Hematopoietic multipotent progenitor cell treated with erythropoietin and hydrocortisone succinate and interleukin-3 and kit ligand, for 17 days (in vitro differentiated cells): ENCODE measurements at regions not wholly inside any gene's neighbourhood (a gene's known extent, or its start where the extent isn't known, plus 50 kb on each side); places are given as distances from the start of the nearest gene placed in this dataset.
"Not testable (repeated sequence)": the region's sequence is repeated elsewhere in the genome, so short reads cannot be mapped to it uniquely, and the experiment has no call there.

ENCODE experiments used
- DNase-seq: peaks from one replicate; pipeline ENCODE4 v3.0.0-alpha.2; 2015; ENCODE audit warnings: low spot score

DNA sequence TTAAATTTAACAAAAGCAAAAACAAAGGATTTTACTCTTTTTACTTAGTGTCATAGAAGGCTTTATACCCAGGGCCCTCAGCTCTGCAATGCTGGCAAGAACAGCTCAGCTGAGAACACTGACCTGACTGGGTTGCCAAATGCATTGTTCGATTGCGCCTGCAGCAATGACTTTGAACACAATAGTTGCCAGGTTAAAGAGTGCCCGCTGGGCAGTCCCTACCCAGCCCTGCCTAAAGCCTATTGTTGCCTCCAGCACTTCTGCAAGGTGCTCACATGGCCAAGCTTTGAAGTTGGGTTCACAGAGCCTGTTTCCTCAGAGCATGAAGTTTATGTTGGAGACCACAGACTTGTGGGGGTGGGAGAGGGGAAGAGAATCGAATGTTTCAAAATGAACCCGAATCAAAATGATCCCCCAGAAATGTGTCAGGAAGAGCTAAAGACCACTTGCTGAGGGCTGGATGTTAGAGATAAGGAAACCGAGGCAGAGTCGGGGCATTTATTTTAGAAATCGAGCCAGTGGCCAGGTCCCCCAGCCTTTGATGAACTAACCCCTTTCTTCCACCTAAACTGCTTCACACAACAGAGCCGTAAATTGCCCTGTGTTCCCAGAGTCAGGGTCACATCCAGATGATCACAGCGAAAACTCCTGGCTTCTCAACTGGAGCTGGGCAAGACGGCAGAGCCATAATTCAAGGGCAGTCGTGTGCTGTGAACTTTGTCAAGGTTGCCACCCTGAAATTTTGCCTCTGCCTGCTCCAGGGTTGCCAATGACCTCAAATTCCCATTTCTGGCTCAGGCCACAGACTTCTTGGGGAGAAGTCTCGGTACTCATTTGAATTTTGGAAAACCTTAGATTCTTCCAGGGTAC lies 55.0 kb downstream of the FOXA2 start:
- DNase-seq = no peak

DNA sequence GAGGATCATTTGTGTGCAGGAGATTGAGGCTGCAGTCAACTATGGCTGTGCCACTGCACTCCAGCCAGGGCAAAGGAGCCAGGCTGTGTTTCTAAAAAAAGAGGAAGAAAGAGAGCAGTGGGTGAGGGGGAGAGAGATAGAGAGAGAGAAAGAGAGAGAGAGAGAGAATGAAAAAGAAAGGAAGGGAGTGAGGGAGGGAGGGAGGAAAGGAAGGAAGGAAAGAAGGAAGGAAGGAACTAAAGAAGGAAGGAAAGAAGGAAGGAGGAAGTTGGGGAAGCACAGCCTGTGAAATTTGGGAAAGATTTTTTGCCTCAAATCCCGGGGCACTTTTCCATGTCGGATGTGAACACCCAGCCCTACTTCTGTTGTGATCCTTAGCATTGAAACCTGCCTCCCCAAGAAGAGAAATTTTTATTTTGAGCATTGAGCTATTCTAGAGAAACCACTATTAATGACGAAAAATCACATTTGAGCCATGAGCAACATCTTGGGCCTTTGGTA lies 57.8 kb downstream of the FOXA2 start:
- DNase-seq = no peak

DNA sequence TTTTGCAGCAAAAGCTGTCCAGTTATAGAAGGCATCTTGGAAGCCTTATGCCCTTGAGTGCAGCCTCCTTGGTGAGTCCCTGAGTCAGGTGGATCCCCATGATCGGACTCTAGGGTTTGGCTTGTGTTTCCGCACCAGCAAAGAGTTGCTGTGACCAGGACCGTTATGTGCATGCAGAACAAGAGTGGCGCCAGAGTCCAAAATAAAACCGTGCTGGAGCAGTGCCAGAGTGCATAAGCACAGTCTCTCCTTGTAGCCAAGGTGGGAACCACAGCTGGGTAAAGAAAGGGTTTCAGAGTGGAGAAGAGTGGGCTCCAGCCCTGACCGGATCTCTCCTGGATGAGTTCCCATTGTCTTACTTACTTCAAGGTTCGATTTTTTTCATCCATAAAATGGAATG lies 58.6 kb downstream of the FOXA2 start:
- DNase-seq = no peak

DNA sequence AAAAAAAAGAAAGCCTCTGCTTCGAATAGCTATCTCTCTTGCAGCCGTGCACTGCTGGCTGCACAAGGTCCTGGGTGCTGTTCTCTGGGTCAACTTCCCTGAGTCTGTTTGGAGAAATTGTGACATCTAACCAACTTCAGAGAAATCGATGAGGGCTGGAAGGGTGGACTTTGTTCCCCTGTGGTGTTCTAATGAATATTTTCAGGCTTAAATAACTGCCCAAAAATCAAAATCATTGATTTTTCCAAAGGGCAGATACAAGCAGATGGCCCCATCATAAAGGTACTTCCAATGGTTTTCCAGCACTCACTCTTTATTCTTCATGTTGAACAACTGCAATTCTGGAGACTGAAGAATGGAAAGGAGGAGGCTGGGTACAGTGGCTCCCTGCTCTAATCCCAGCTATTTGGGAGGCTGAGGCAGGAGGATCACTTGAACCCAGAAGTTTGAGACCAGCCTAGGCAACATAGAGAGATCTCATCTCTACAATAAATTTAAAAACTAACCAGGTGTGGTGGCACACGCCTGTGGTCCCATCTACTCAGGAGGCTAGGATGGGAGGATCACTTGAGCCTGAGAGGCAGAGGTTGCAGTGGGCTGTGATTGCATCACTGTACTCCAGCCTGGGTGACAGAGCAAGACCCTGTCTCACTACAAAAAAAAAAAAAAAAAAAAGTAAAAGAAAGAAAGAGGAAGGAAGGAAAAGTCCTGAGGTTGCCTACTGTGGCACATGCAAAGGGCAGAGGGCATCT lies 59.1 kb downstream of the FOXA2 start:
- DNase-seq = no peak

DNA sequence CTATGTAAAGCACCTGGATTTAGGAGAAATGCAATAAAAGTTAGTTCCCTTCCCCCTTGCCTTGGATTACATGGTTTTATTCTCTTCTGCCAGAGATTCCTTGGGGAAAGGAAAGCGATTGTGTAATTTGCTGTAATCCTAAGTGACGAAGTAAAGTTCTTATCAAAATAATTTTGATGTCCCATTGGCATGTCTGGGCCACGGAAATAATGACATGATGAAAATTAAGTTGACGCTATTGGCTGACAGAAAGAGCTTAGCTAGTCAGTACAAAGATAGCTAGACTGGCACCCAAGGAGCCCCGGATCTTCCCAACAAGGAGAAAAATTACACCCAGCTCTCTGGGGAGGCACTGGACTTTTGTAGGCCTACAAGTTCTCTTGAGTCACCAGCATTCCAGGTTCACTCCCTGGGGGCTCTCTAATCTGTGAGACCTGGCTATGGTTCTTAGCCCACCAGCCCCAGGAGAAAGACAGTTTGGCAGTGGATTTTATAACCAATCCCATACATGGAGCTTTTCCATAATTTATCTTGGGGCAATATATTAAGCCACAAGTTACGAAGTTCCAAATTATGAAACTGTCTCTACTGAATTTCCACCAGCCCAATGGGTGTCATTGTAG lies 59.9 kb downstream of the FOXA2 start:
- DNase-seq = no peak

DNA sequence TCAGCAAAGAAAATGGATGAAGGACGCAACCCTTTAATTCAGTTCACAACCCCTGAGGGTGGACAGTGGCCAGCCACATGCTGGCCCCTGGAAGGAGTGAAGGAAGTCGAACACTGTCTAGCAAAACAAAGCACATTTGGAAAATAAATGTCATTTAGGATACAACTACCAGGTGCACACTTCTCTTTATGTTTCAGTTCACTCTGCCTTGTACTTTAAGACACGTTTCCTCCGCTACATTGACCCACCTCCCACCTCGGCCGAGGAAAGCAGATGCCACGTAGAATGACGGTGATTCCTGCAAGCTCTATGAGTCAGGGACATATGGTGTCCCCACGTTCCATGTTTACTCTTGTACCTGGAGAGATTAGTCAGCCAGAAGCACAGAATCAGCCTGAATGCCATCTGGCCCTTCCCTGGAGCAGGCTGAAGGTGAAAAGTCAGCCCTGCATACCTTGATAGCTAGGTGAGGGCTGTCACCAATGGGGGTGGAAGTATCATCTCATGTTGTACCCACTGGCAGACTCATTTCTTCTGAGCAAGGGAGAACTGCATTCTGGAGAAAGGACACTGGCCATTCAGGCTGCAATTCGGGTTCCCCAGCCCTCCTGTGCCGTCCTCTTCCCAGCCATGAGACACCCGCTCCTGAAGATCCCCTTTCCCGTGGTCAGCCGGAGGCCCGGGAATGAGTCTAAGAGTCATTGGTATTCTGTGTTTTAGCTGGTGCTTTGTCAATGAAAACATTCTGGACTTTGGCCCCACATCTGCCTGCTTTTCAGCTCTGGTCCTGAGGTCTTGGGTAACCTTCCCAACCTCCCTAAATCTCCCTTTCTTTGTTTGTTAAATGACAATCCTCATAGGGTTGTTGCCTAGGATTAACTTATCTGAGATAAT lies 60.6 kb downstream of the FOXA2 start:
- no peak for DNase-seq

DNA sequence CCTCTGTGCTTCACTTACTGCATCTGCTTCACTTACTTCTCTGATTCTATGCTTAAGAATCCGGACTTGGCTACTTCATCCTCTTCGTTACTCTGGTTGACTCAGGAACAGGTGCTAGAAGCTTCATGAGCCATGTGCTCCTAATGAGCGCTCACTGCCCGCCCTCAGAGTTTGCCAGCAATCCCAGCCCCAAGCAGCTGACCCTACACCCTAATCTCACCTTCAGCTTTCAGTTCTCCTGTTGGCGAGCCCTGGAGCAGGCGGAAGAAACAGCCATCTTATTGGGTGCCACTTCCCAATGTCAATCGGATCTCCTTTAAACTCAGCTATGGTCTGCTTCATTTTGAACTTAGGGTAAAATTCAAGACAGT lies 61.3 kb downstream of the FOXA2 start:
- no peak for DNase-seq

DNA sequence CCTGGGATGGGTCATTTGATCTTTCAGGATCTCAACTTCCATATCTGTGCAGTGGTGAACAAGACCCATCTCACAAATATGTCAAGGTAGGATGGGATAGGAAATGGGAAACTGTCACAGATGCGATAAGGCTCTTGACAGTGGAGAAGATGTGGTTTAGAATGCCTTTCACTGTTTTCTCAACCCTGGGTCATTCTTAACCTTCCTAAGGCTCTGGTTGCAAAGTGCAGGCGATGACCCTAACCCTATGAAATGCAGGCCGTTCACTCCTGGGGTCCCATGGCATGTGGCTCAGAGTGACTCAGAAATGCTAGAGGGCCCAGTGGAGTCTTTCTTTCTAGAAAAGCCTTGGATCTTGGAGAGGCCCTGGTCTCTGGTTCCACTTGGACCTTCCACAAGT lies 61.7 kb downstream of the FOXA2 start:
- DNase-seq = no peak

DNA sequence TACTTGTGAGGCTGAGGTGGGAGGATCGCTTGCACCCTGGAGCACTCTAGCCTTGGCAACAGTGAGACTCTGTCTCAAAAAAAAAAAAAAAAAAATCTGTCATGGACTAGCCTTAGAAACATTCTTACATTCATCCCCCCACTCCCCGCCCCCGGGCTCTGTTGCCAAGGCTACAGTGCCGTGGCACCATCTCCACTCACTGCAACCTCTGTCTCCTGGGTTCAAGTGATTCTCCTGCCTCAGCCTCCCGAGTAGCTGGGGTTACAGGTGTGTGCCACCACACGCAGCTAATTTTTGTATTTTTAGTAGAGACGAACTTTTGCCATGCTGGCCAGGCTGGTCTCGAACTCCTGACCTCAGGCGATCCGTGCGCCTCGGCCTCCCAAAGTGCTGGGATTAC lies 62.4 kb downstream of the FOXA2 start:
- not testable (repeated sequence) for DNase-seq

DNA sequence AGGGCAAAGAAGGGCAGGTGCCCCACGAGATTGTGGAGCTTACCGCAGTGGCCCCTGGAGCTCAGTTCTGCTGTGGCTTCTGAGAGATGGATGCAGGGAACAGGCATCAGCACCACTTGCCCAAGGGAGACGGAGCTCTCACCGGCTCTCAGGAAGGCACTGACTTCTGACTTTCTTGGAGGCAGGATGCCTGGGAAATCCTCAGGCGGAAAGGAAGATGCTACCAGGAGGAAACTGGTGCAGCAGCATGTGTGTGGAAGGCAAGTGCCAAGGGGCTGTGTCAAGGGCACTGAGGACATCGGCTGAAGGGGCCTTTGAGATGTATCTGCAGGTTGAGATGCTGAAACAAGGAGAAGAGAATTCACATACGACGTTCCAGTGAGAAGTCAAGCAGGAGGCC lies 64.0 kb downstream of the FOXA2 start:
- DNase-seq = no peak

DNA sequence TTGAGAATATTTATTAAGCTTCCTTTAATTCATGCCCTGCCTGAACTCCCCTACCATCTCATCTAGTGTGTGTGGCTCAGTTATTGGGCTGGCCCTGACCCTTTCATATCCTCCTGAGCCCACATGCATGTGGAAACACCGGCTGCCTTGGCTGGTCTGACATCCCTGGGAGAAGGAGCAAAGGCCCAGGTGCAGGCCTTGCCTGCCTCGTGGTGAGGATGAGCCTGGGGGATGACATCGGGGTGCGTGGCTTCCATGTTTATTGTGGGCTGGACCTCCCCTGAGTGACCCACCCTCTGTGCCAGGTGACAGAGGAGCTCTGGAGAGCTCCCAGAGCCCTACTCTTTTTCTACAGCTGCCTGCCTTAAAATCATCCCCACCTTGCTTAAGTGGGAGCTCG lies 69.1 kb downstream of the FOXA2 start:
- DNase-seq = no peak

DNA sequence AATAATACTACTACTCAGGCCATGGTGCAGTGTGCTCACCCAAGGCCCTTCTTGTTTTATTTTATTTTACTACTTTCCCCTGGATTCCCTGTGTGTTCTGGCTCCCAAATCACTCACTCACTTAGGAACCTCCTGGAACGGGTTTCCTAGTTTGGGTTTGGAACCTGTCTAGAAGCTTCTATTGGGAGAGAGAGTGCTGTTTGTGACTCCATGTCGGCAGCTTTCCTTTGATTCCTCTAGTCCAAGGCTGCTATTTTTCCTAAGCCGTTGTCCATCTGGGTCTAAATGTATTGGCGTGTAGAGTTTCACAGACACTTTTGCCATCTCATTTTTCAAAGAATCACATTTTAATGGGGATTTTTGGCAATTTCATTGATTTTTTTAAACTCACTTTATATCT lies 70.8 kb downstream of the FOXA2 start:
- DNase-seq = no peak

DNA sequence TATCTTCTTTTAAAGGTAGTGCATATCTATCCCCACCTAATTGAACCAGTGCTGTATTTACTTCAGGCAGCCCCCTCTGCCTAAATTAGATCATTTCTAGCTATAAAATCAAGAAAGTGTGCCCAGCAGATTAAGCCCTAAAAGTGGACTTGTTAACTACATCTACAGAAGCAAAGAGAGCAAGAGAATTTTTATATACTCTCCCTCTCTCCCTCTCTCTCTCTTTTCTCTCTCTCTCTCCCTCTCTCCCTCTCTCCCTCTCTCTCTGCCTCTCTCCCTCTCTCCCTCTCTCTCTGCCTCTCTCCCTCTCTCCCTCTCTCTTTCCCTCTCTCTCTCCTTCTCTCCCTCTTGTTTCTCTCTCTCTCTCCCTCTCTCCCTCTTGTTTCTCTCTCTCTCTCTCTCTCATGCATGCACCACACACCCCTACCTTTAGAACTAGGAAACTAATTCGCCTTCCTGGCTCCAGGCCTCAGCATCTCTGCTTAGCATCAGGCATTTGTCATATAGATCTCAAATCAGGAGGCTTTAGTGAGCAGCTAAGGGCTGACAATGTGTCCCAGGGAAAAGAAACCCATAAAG lies 71.4 kb downstream of the FOXA2 start:
- no peak for DNase-seq

DNA sequence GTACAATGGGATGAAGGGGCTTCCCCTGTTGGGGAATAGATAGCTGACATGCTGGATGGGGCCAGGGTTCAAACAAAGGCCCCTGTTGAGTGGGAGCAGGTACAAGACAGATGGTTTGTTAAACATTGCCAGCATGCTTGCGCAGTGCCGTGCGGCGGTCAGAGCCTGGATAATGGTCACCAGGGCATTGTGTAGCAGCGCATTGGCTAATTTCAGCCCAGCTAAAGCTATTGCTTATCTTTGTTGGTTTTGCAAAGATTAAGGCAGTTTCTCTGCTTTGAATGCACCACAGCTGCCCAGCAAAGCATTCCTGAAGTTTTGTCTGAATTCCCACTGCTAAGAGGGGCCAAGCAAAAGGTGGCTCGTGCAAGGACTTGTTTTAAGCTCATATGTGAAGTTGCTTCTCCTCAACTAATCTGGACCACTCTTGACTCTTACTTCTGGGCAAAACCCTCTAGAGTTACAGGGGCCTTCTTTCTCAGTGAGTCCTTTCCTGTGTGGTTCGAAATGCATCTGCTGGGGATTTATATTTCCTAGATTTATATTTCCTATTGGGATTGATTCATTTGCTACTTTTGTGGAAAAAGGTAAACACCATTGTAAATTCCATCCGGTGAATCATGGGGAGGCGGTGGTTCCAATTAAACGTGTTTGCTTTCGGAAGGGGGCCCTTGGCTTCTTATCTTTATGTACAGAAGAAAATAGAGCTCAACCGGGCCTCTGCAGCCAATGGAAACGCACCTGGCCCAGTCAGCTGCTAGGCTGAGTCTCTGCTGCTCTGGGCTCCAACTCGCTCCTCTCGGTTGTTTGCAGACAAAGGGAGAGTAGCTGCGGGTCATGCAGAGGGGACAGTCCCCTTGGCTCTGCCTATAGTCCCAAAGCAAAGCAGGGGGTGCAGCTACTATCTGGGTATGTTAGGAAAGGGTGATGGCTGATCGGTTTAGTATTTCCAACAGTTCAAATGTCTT lies 72.1 kb downstream of the FOXA2 start:
- DNase-seq = no peak

DNA sequence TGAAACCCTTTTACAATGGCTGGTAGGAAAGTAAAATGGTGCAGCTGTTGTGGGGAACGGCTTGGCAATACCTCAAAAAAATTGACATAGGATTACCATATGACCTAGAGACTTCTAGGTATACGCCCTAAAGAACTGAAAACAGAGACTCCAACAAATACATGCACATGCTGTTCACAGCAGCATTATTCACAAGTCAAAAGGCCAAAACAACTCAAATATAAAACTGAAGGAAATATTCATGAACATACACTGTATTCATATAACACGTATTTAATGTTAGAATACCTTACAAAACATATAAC lies 74.6 kb downstream of the FOXA2 start:
- DNase-seq = no peak

DNA sequence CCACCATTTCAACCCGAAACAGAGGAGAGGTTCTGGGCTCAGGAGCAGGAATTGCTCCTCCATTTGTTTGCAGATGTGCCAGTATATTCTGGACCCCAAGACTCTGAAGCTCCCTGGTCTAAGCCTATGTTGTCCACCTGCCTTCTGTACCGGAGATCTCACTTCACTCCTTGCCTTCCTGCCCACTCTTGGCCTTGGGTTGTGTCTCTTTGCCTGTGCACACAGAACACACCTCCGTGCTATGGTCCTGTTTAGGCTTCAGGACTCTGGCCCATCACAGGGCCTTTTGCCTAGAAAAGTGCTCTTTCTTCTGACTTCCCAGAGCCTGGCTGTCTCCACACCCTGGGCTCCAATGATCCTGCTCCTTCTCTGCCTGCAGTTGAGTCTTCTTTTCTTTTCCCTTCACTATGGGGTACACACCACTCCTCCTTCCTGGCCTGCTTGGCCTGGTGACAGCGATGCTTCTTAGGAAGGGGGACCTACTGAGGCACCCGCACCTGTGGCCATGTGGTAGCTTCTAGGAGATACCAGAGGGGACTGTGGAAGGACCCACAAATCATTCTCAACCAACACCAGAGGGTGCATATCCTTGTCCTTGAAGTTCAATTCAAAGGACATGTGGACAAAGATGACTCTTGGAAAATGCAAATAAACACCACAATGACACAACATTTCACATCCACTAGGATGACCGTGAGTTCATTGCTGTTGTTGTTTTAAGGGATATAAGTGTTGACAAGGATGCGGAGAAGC lies 75.1 kb downstream of the FOXA2 start:
- no peak for DNase-seq

DNA sequence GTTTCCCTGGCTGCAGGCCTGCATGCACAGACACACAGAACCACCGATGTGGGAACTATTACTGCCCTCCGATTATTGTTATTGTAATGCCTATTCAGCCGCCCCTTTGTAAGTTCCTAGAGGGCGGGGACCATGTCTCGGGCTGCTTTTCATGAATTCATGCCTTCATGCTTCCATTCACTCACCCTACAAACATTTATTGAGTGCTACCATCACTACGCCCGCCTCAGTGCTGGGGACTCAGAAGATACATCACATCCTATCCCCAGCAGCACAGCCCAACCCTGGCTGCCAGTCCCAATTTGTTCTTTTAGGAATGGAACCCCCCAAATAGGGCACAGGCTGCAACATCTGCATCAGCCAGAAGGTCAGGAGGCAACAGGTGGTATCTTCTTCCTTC lies 75.9 kb downstream of the FOXA2 start:
- no peak for DNase-seq

DNA sequence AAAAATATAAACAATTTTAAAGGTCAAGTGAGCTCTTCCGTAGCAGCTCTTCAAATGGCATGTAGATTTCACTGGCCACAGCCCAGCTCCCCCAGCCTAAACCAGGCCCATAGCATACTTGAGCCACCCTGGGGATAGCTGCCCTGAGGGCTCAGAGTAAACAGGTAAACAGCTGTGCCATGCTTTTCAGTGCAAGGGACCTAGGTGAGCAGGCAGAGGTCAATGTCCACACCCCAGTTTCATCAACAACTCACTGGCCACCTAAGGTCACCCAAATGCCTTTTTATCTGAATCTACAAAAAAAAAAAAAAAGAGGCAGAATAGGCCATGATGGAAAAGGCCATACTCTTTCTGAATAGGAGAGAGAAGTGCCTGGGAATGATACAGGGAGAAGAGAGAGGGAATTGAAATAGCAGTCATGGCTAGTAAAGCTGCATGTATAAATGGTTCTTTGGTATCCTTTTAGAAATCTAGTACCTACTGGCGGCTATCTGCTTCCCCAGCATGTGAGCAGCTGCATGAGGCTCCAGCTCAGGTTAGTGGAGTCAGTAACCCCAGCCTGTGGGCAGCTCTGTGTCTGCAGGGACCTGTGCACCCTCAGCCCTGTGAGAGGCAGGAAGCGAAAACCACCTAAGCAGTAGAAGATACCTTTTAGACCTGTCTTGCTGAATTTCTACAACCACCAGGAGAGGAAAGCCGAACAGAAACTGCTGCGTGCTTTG lies 77.0 kb downstream of the FOXA2 start:
- no peak for DNase-seq

DNA sequence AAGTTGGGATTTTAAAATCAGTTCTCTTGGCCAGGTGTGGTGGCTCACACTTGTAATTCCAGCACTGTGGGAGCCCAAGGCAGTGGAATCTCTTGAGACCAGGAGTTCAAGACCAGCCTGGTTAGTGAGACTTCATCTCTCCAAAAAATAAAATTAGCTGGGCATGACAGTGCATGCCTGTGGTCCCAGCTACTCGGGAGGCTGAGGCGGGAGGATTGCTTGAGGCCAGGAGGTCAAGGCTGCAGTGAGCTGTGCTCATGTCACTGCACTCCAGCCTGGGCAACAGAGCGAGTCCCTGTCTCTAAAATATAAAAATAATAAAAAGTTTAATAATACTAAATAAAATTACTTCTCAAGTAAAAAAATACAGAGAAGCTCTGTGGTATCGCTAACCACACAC lies 77.5 kb downstream of the FOXA2 start:
- no peak for DNase-seq
